GM18519 (cell line): ENCODE measurements at regions not wholly inside any gene's neighbourhood (a gene's known extent, or its start where the extent isn't known, plus 50 kb on each side); places are given as distances from the start of the nearest gene placed in this dataset.

Experiments
- ATAC-seq: cut with Tn5 transposase; IDR thresholded peaks from one replicate; pipeline ENCODE4 v1.9.1; 2021; ENCODE audit warnings: mild to moderate bottlenecking, moderate library complexity; ENCODE audit not compliant: unreplicated experiment, low FRiP score

GRCh38 chr7:11895337-11895736, 63.3 kb upstream of the THSD7A start:
- no peak for ATAC-seq

- no peak for ATAC-seq
These were observed 64.7 kb upstream of the THSD7A start for GRCh38 chr7:11896663-11897062.

- no peak for ATAC-seq
These were observed 67.2 kb upstream of the THSD7A start for GRCh38 chr7:11899247-11899646.

- ATAC-seq: no peak
These were observed 78.3 kb upstream of the THSD7A start for GRCh38 chr7:11910253-11910652.

GRCh38 chr7:11911900-11912299, 79.9 kb upstream of the THSD7A start:
- no peak for ATAC-seq

GRCh38 chr7:11914645-11915044, 82.6 kb upstream of the THSD7A start:
- ATAC-seq: no peak

- ATAC-seq: no peak
These were observed 91.5 kb upstream of the THSD7A start for GRCh38 chr7:11923376-11923930.

GRCh38 chr7:11931307-11931706, 99.3 kb upstream of the THSD7A start:
- ATAC-seq: no peak

- no peak for ATAC-seq
These were observed 102.8 kb upstream of the THSD7A start for GRCh38 chr7:11934796-11935195.

GRCh38 chr7:11935905-11936304, 103.9 kb upstream of the THSD7A start:
- no peak for ATAC-seq

GRCh38 chr7:11946794-11947193, 114.8 kb upstream of the THSD7A start:
- ATAC-seq: no peak

GRCh38 chr7:11950281-11950680, 118.3 kb upstream of the THSD7A start:
- no peak for ATAC-seq

GRCh38 chr7:11950942-11951341, 118.9 kb upstream of the THSD7A start:
- ATAC-seq: no peak

- no peak for ATAC-seq
These were observed 119.9 kb upstream of the THSD7A start for GRCh38 chr7:11951909-11952308.

- no peak for ATAC-seq
These were observed 121.0 kb upstream of the THSD7A start for GRCh38 chr7:11952972-11953371.

- no peak for ATAC-seq
These were observed 125.0 kb upstream of the THSD7A start for GRCh38 chr7:11956991-11957390.

GRCh38 chr7:11957956-11958355, 126.0 kb upstream of the THSD7A start:
- ATAC-seq: no peak

- ATAC-seq: no peak
These were observed 127.1 kb upstream of the THSD7A start for GRCh38 chr7:11959121-11959520.

- no peak for ATAC-seq
These were observed 128.6 kb upstream of the THSD7A start for GRCh38 chr7:11960621-11961020.

- no peak for ATAC-seq
These were observed 137.6 kb upstream of the THSD7A start for GRCh38 chr7:11969643-11970042.

- no peak for ATAC-seq
These were observed 138.1 kb upstream of the THSD7A start for GRCh38 chr7:11970132-11970531.

GRCh38 chr7:11985376-11985775, 153.4 kb upstream of the THSD7A start:
- no peak for ATAC-seq

- no peak for ATAC-seq
These were observed 154.0 kb upstream of the THSD7A start for GRCh38 chr7:11985971-11986370.
